ENCODE measurements at regions not wholly inside any gene's neighbourhood (a gene's known extent, or its start where the extent isn't known, plus 50 kb on each side); places are given as distances from the start of the nearest gene placed in this dataset.

DNA sequence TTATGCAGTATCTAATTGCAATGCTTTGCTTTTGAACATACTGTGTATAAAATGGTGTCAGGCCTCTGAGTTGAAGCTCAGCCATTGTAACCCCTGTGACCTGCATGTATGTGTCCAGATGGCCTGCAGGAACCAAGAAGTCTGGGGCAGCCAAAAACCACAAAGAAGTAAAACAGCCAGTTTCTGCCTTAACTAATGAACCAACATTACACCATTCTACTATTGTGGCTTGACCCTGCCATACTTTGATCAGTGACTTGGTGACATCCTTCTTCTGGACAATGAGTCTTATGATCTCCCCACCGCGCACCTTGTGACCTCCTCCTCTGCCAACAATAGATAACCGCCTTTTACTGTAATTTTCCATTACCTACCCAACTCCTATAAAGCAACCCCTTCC, 131.6 kb downstream of the CBLL2 start:
- no peak for DNase-seq (ENCODE audit: low read depth)
- TF ChIP-seq, protein P1, sequence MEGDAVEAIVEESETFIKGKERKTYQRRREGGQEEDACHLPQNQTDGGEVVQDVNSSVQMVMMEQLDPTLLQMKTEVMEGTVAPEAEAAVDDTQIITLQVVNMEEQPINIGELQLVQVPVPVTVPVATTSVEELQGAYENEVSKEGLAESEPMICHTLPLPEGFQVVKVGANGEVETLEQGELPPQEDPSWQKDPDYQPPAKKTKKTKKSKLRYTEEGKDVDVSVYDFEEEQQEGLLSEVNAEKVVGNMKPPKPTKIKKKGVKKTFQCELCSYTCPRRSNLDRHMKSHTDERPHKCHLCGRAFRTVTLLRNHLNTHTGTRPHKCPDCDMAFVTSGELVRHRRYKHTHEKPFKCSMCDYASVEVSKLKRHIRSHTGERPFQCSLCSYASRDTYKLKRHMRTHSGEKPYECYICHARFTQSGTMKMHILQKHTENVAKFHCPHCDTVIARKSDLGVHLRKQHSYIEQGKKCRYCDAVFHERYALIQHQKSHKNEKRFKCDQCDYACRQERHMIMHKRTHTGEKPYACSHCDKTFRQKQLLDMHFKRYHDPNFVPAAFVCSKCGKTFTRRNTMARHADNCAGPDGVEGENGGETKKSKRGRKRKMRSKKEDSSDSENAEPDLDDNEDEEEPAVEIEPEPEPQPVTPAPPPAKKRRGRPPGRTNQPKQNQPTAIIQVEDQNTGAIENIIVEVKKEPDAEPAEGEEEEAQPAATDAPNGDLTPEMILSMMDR (IDR thresholded peaks at IDR 0.05; ENCODE audit: low read depth, low read length, missing control alignments) = no peak
- H3K4me3 ChIP-seq (ENCODE audit: low read depth, low read length) = no peak overlapping the region

DNA sequence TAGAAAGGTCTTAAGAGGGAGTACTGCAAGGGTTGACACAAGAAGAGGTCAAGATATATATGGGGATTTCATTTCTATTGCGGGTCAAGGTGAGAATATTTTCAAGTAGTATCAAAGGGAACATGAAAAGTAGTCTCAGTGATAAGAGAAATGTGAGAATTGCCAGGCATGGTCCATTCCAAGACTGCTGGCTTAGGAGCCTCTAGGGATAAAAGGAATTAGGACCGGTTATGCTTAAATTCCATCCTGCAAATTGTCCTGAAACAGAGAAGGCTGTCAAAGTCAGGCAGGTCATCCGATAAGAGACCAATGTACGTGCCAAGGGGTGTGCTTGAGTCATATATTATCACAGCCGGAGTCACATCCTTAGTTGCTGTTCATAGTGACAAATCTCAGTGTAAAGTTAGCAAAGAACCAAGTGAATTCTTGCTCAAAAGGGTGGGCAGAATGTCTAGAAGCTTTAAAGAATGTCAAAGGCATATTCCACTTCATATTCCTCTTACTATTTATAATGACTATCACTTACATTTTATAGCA, 133.6 kb downstream of the CBLL2 start:
- H3K4me3 ChIP-seq (ENCODE audit: low read depth, low read length) = no peak overlapping the region
- DNase-seq (ENCODE audit: low read depth) = no peak
- TF ChIP-seq, protein P1 (IDR thresholded peaks at IDR 0.05; ENCODE audit: low read depth, low read length, missing control alignments) = no peak

DNA sequence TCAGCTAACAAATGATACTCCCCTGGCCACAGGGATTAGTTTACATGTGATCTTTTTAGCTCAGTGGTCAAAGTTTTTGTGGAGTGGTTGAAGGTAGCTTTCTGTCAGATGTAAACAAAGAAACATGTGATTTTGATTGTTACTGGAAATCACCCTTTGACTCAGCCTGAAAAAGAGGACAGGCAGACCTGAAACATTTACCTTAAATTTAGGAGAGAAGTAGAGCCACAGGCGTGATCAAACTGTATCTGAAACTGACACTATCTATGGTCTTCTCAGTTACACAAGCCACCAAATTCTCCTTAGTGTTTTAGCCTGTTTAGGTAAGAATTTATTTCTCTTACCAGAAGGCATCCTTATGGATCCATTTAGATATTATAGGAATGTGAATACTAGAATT, 136.7 kb downstream of the CBLL2 start:
- TF ChIP-seq, protein P1 (IDR thresholded peaks at IDR 0.05; ENCODE audit: low read depth, low read length, missing control alignments) = no peak
- DNase-seq (ENCODE audit: low read depth) = no peak
- H3K4me3 ChIP-seq (ENCODE audit: low read depth, low read length) = no peak overlapping the region

DNA sequence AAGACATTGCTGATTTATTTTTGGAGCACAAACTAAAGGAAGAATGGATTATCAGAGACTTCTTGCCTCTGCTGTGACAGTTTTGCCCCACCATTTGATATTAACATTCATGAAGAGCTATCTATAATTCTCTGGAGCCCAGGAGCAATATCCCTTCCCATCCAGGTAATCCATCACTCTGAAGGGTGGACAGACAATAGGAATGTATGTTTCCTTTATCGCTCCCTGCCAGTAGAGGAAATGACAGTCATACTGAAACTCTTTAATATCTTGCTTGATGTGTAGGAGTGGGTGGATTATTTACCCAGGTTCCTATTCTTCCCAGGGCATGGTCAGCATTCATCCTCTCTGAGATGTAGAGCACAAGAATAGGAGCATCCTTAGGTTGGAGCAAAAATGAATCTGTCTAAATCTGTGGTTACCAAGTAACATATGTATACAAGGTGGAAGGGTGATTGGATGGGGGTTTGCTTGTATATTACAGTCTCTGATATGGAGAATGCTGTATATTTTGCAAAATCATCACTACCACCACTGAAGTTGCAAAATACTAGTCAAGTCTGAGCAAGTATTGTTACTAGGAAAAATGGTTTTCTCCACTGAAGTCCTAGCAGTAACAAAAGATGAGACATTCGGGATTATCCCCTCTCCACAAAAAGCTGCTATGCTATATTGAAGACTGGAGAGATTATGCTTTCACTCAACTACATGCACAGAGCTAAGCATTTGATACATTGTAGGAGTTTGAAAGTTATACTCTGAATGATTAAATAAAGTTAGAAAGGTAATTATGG, 151.6 kb downstream of the CBLL2 start:
- H3K4me3 ChIP-seq (ENCODE audit: low read depth, low read length) = no peak overlapping the region
- no peak for DNase-seq (ENCODE audit: low read depth)
- TF ChIP-seq, protein P1 (IDR thresholded peaks at IDR 0.05; ENCODE audit: low read depth, low read length, missing control alignments) = no peak

DNA sequence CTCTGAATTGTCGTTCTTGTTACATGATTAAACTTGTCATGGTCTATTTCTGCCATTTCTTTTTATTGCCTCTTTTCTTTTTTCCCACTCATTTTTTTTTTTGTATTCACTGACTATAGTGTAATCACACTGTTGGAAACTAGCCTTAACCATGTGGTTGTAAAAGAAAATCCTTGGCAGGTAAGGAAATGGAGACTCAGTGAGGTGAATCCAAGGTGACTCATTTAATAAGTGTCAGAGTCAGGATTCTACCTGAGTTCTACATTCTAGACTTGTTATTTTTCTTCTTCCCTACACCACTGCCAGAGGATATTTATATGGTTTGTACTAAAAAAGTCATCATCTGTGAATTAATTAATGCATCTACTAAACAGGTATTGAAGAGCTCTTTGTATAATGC, 152.2 kb downstream of the CBLL2 start:
- no peak for DNase-seq (ENCODE audit: low read depth)
- H3K4me3 ChIP-seq (ENCODE audit: low read depth, low read length) = no peak overlapping the region
- TF ChIP-seq, protein P1 (IDR thresholded peaks at IDR 0.05; ENCODE audit: low read depth, low read length, missing control alignments) = no peak

DNA sequence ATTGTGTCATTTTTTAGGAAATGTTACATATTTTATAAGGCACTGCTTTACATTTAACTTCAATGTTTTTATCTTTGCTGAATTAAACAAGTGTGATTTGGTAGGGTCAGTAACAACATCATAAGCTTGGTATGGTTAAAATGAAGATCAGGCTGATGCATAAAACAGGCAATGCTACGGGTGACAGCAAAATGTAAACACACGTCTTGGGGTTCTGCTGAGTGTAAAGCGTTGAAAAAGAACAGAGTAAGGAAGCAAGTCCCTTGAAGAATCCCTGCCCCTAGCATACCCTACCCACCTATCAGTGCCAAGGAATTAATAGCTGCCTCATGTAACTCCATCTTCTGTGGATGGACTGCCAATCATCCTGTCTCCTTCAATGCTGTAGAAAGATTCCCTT, 157.0 kb downstream of the CBLL2 start:
- TF ChIP-seq, protein P1 (IDR thresholded peaks at IDR 0.05; ENCODE audit: low read depth, low read length, missing control alignments) = no peak
- no peak overlapping the region for H3K4me3 ChIP-seq (ENCODE audit: low read depth, low read length)
- DNase-seq (ENCODE audit: low read depth) = no peak

DNA sequence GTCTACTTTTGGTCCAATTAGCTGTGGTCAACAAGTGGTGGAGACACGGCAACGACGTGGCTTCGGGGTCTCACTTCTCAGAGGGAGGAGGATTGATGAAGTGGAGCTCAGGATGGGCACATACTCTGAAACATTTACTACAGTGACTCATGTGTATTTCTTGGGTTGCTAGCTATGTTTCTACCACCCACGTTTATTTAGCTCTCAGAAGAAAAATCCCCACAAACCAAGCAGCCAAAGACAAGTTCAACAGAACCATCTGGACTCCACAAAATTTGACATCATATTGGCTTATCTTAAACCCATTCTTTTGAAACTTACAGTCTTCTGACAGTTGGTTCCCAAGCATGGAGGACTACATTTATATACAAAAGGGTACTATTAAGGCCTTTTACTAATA, 158.0 kb downstream of the CBLL2 start:
- TF ChIP-seq, protein P1 (IDR thresholded peaks at IDR 0.05; ENCODE audit: low read depth, low read length, missing control alignments) = no peak
- no peak overlapping the region for H3K4me3 ChIP-seq (ENCODE audit: low read depth, low read length)
- DNase-seq (ENCODE audit: low read depth) = no peak
